Tibial artery (tissue), 4 donors: ENCODE measurements at regions not wholly inside any gene's neighbourhood (a gene's known extent, or its start where the extent isn't known, plus 50 kb on each side); places are given as distances from the start of the nearest gene placed in this dataset.

Source experiments
- DNase-seq, 2 donors: peaks; one replicate each; pipeline ENCODE4 v3.0.0-alpha.2; 2019
- H3K27ac ChIP-seq, 2 donors: fragments of 200-600 bp; sonication (generic) in 1 of 2; 1 replicate in 1 of 2; 2 replicates in 1 of 2; pipeline ENCODE4 v1.5.1; 2018 to 2019; ENCODE audit warnings: mild to moderate bottlenecking in 1 of 2
- H3K27me3 ChIP-seq, 2 donors: fragments of 200-600 bp; sonication (generic) in 1 of 2; one replicate each; pipeline versions ENCODE4 v1.5.1 to v1.6.0; 2016 to 2019
- H3K36me3 ChIP-seq, 3 donors: fragments of 200-600 bp; sonication (generic) in 2 of 3; one replicate each; pipeline ENCODE4 v1.5.1; 2016 to 2019; ENCODE audit warnings: mild to moderate bottlenecking in 2 of 3
- H3K4me1 ChIP-seq, 4 donors: fragments of 200-600 bp; sonication (generic) in 2 of 4; 1 replicate in 3 of 4; 2 replicates in 1 of 4; pipeline ENCODE4 v1.5.1; 2016 to 2019
- H3K4me3 ChIP-seq, 2 donors: fragments of 200-600 bp; sonication (generic) in 1 of 2; 1 replicate in 1 of 2; 2 replicates in 1 of 2; pipeline ENCODE4 v1.5.1; 2018 to 2019; ENCODE audit warnings: mild to moderate bottlenecking in 2 of 2
- H3K9me3 ChIP-seq, 3 donors: fragments of 200-600 bp; sonication (generic) in 1 of 3; one replicate each; pipeline ENCODE4 v1.5.1; 2016 to 2019
- intact Hi-C: fragments of 100-400 bp; cut with DNase I; formaldehyde crosslinking; loops from one replicate; pipeline ENCODE4 v1.15.0; 2023; ENCODE audit warnings: low total_unique reads
- TF ChIP-seq, protein P1 (sequence below), 2 experiments: fragments of 200-600 bp in 1 of 2; fragments of 450-650 bp in 1 of 2; IDR thresholded peaks; one replicate each; pipeline ENCODE4 v1.5.1; 2017 to 2019; ENCODE audit warnings: antibody characterized with exemption in 2 of 2, mild to moderate bottlenecking in 1 of 2, moderate library complexity in 1 of 2

DNA sequence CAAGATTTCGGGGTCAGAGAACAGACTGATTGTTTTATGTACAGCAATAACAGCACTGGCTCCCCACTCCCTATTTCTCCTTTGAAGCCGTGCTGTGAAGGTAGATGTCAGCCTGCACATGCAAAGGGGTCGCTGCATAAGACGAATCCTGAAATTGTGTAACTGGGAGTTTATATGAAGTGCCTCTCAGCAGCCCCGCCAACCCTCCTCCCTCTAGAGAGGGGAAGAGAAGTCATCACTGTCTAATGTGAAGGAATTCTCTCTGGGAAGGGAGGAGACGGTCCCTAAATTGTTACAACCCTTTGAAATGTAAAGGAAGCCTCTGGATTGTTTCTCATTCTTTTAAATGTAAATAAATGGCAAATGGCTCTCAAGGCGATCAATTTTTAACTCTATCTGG is 545.3 kb downstream of the PLA2G4A start:
- no peak overlapping the region for H3K27ac ChIP-seq
- intact Hi-C loops = no loop called here
- no peaks in the 10 kb centered on the region for H3K27me3 ChIP-seq
- no peaks in the 10 kb centered on the region for H3K9me3 ChIP-seq
- H3K36me3 ChIP-seq = no peaks in the 10 kb centered on the region
- no peak for DNase-seq
- TF ChIP-seq, protein P1, sequence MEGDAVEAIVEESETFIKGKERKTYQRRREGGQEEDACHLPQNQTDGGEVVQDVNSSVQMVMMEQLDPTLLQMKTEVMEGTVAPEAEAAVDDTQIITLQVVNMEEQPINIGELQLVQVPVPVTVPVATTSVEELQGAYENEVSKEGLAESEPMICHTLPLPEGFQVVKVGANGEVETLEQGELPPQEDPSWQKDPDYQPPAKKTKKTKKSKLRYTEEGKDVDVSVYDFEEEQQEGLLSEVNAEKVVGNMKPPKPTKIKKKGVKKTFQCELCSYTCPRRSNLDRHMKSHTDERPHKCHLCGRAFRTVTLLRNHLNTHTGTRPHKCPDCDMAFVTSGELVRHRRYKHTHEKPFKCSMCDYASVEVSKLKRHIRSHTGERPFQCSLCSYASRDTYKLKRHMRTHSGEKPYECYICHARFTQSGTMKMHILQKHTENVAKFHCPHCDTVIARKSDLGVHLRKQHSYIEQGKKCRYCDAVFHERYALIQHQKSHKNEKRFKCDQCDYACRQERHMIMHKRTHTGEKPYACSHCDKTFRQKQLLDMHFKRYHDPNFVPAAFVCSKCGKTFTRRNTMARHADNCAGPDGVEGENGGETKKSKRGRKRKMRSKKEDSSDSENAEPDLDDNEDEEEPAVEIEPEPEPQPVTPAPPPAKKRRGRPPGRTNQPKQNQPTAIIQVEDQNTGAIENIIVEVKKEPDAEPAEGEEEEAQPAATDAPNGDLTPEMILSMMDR (IDR thresholded peaks at IDR 0.05) = no peak
- no peak overlapping the region for H3K4me3 ChIP-seq
- no peaks in the 10 kb centered on the region for H3K4me1 ChIP-seq

DNA sequence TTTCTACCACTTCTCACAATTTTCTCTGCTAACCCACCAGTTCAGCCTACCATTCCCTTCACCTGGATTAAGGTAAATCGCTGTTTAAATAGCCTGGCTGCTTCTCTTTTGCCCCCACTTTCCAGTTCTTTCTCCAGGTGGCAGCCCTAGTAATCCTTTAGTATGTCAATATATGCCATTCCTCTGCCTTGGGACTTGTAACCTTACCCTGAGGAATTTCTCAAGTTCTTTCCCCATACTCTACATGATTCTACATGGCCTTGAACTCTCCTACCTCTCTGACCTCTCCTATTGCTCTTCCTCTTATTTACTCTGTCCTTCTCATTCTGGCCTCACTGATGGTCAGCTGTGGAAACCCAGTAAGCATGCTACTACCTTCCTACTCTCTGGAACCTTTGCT is 546.0 kb downstream of the PLA2G4A start:
- intact Hi-C loops = no loop called here
- no peak overlapping the region for H3K4me3 ChIP-seq
- H3K27ac ChIP-seq = no peak overlapping the region
- H3K27me3 ChIP-seq = no peaks in the 10 kb centered on the region
- TF ChIP-seq, protein P1 (IDR thresholded peaks at IDR 0.05) = no peak
- no peak for DNase-seq
- no peaks in the 10 kb centered on the region for H3K36me3 ChIP-seq
- H3K9me3 ChIP-seq = no peaks in the 10 kb centered on the region
- no peaks in the 10 kb centered on the region for H3K4me1 ChIP-seq

- Histone ChIP-seq H3K9me3 (no peaks in the 10 kb centered on the region), H3K4me1 (no peaks in the 10 kb centered on the region), H3K27me3 (no peaks in the 10 kb centered on the region), H3K36me3 (no peaks in the 10 kb centered on the region), H3K4me3 (no peak overlapping the region), H3K27ac (no peak overlapping the region)
- TF ChIP-seq, protein P1 (IDR thresholded peaks at IDR 0.05) = no peak
- DNase-seq = no peak
- intact Hi-C loops = no loop called here
Observed at GRCh38 chr1:187383366-187383765, 554.6 kb downstream of the PLA2G4A start.

- Histone ChIP-seq H3K27ac (no peak overlapping the region), H3K36me3 (no peaks in the 10 kb centered on the region), H3K4me1 (no peaks in the 10 kb centered on the region), H3K9me3 (no peaks in the 10 kb centered on the region), H3K27me3 (no peaks in the 10 kb centered on the region), H3K4me3 (no peak overlapping the region)
- no peak for DNase-seq
- intact Hi-C loops = no loop called here
- TF ChIP-seq, protein P1 (IDR thresholded peaks at IDR 0.05) = no peak
Observed at GRCh38 chr1:187384504-187384903, 555.8 kb downstream of the PLA2G4A start.

DNA sequence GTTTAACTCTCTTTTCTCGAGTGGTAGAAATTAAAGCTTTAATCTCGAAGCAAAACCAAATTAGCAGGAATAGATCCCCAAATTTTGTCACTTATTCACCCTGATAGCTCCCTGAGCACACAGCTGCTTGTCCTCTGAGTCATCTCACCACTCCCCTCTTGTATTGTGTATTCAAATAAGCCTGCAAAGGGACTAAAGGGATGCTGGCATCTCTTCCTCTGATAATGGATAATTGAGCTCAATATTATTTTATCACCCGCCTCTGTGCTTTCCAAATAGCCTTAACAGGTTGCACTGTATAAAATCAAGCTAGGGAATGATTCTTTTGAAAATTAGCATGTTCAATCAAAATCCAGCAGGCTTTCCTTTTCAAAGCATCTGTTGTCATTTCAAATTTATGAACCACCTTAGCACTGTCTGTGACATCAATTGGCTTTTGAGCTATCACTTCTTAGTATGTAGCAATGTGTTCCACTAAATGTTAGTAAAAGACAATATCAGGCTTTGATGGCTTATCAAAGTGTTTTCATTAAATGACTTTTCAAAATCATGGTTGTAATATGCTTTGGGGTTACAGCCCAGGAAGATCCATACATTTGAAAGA is 561.6 kb downstream of the PLA2G4A start:
- H3K27me3 ChIP-seq = no peaks in the 10 kb centered on the region

More for the DNA sequence above, 561.6 kb downstream of the PLA2G4A start:
- H3K27ac ChIP-seq = no peak overlapping the region
- no peak for DNase-seq
- H3K9me3 ChIP-seq = no peaks in the 10 kb centered on the region
- intact Hi-C loops = no loop called here
- H3K4me1 ChIP-seq = no peaks in the 10 kb centered on the region
- H3K4me3 ChIP-seq = no peak overlapping the region
- TF ChIP-seq, protein P1 (IDR thresholded peaks at IDR 0.05) = no peak
- H3K36me3 ChIP-seq = no peaks in the 10 kb centered on the region
